A673 (cell line): ENCODE measurements at regions not wholly inside any gene's neighbourhood (a gene's known extent, or its start where the extent isn't known, plus 50 kb on each side); places are given as distances from the start of the nearest gene placed in this dataset.

ENCODE experiments used
- CTCF ChIP-seq: fragments of 300-800, 200-600 bp; sonication (generic); conservative IDR thresholded peaks from 2 replicates; pipeline ENCODE4 v1.5.1; 2017; ENCODE audit warnings: low read depth, mild to moderate bottlenecking, antibody characterized with exemption, low read length, moderate library complexity, mixed read lengths
- EZH2 ChIP-seq: fragments of 200-600 bp; sonication (generic); IDR thresholded peaks from 2 replicates; pipeline ENCODE4 v1.6.1; 2017; ENCODE audit warnings: borderline replicate concordance, low read depth, mild to moderate bottlenecking, mixed read lengths, antibody characterized with exemption, low read length; ENCODE audit not compliant: poor library complexity, severe bottlenecking

- TF ChIP-seq CTCF: no peak
- no peak for TF ChIP-seq EZH2
Measured at GRCh38 chr11:123351375-123351774, 78.7 kb upstream of the GRAMD1B start.
